Progenitor cell of endocrine pancreas (in vitro differentiated cells): ENCODE measurements at regions not wholly inside any gene's neighbourhood (a gene's known extent, or its start where the extent isn't known, plus 50 kb on each side); places are given as distances from the start of the nearest gene placed in this dataset.

ENCODE experiments used
- DNase-seq: peaks from one replicate; pipeline ENCODE4 v3.0.0; 2021; ENCODE audit warnings: low spot score; ENCODE audit not compliant: unreplicated experiment
- H3K27ac Mint-ChIP-seq: 2 replicates; pipeline ENCODE4 v1.8.0; 2021; ENCODE audit warnings: mild to moderate bottlenecking, moderate library complexity, mixed read lengths
- H3K27me3 Mint-ChIP-seq: 2 replicates; pipeline ENCODE4 v1.8.0; 2021; ENCODE audit warnings: mixed read lengths
- H3K36me3 Mint-ChIP-seq: 2 replicates; pipeline ENCODE4 v1.8.0; 2022; ENCODE audit warnings: mixed read lengths; ENCODE audit not compliant: insufficient read depth
- H3K4me1 Mint-ChIP-seq: 2 replicates; pipeline ENCODE4 v1.8.0; 2021; ENCODE audit warnings: low read depth, mixed read lengths
- H3K4me3 Mint-ChIP-seq: 2 replicates; pipeline ENCODE4 v1.8.0; 2021; ENCODE audit warnings: low read depth, mild to moderate bottlenecking, moderate library complexity, mixed read lengths
- H3K9me3 Mint-ChIP-seq: 2 replicates; pipeline ENCODE4 v1.8.0; 2021; ENCODE audit warnings: low read depth, mixed read lengths
- TF ChIP-seq, protein P1 (sequence below): fragments of 200-600 bp; sonication (generic); IDR thresholded peaks from one replicate; pipeline ENCODE4 v1.5.0; 2021; ENCODE audit warnings: antibody characterized with exemption, mild to moderate bottlenecking; ENCODE audit not compliant: unreplicated experiment

GRCh38 chr2:215699700-215700538, 264.1 kb upstream of the FN1 start:
- peaks cover 10% of the 10 kb centered on the region for H3K4me1 Mint-ChIP-seq
- H3K9me3 Mint-ChIP-seq = peaks cover 12% of the 10 kb centered on the region
- TF ChIP-seq, protein P1, sequence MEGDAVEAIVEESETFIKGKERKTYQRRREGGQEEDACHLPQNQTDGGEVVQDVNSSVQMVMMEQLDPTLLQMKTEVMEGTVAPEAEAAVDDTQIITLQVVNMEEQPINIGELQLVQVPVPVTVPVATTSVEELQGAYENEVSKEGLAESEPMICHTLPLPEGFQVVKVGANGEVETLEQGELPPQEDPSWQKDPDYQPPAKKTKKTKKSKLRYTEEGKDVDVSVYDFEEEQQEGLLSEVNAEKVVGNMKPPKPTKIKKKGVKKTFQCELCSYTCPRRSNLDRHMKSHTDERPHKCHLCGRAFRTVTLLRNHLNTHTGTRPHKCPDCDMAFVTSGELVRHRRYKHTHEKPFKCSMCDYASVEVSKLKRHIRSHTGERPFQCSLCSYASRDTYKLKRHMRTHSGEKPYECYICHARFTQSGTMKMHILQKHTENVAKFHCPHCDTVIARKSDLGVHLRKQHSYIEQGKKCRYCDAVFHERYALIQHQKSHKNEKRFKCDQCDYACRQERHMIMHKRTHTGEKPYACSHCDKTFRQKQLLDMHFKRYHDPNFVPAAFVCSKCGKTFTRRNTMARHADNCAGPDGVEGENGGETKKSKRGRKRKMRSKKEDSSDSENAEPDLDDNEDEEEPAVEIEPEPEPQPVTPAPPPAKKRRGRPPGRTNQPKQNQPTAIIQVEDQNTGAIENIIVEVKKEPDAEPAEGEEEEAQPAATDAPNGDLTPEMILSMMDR = no peak
- no peak overlapping the region for H3K4me3 Mint-ChIP-seq
- no peak for DNase-seq
- no peak overlapping the region for H3K27ac Mint-ChIP-seq
- peaks cover 3% of the 10 kb centered on the region for H3K36me3 Mint-ChIP-seq
- no peaks in the 10 kb centered on the region for H3K27me3 Mint-ChIP-seq

DNA sequence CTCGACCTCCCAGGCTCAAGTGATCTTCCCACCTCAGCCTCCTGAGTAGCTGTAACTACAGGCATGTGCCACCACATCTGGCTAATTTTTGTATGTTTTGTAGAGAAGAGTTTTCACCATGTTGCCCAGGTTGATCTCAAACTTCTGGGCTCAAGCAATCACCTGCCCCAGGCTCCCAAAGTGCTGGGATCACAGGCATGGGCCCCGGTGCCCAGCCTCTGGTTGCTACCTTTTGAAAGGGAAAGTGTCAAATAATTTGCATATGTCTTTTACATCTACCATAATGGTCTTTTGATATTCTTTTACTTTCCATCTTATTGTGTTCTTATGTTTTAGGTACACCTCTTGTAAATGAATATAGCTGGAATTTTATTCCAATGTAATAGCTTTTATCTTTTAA, 263.1 kb upstream of the FN1 start:
- H3K27me3 Mint-ChIP-seq = no peaks in the 10 kb centered on the region
- H3K36me3 Mint-ChIP-seq = peaks cover 3% of the 10 kb centered on the region
- TF ChIP-seq, protein P1 = no peak
- peaks cover 12% of the 10 kb centered on the region for H3K9me3 Mint-ChIP-seq
- no peak overlapping the region for H3K27ac Mint-ChIP-seq
- DNase-seq = no peak
- H3K4me3 Mint-ChIP-seq = no peak overlapping the region
- H3K4me1 Mint-ChIP-seq = peaks cover 11% of the 10 kb centered on the region

DNA sequence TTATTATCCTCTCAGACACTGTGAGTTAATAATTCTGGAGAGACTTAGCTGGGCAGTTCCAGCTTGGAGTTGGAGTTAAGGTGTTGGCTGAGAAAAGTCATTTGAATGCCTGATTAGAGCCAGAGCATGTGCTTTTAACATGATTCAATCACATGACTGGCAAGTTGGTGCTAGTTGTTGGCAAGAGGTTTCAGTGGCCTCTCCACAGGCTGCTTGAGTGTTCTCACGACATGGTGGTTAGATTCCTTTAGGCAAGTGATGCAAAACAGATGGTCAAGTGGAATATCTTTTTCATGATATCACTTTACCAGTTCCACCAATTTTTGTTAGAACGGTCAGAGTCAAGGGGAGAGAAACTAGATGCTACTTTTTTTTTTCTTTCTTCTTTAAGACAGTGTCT, 262.7 kb upstream of the FN1 start:
- no peaks in the 10 kb centered on the region for H3K27me3 Mint-ChIP-seq
- DNase-seq = no peak
- peaks cover 12% of the 10 kb centered on the region for H3K9me3 Mint-ChIP-seq
- H3K36me3 Mint-ChIP-seq = peaks cover 3% of the 10 kb centered on the region
- H3K27ac Mint-ChIP-seq = no peak overlapping the region
- H3K4me3 Mint-ChIP-seq = no peak overlapping the region
- TF ChIP-seq, protein P1 = no peak
- peaks cover 15% of the 10 kb centered on the region for H3K4me1 Mint-ChIP-seq

GRCh38 chr2:215697496-215697895, 261.6 kb upstream of the FN1 start:
- Mint-ChIP-seq H3K27ac (no peak overlapping the region), H3K36me3 (peaks cover 3% of the 10 kb centered on the region), H3K4me3 (no peak overlapping the region), H3K27me3 (no peaks in the 10 kb centered on the region), H3K4me1 (peaks cover 23% of the 10 kb centered on the region), H3K9me3 (peaks cover 12% of the 10 kb centered on the region)
- TF ChIP-seq, protein P1 = no peak
- no peak for DNase-seq

DNA sequence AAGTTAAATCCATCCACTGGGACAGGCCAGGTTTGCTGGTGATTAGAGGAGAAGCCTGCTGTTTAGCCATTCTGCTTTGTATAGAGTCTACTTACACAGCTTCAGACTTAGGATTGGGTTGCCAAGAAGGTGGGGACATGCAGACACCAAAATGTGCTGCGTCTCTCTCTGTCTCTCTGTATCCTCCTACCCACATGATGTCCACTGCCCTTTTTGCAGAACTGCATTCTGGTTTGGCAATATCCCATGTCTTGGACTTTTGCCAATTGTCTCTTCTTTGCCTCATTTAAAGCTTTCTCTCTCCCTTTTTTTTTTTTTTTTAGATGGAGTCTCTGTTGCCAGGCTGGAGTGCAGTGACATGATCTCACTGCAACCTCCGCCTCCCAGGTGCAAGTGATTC, 261.1 kb upstream of the FN1 start:
- Mint-ChIP-seq H3K4me1 (peaks cover 22% of the 10 kb centered on the region), H3K4me3 (no peak overlapping the region), H3K27me3 (no peaks in the 10 kb centered on the region), H3K36me3 (peaks cover 3% of the 10 kb centered on the region), H3K9me3 (peaks cover 12% of the 10 kb centered on the region), H3K27ac (no peak overlapping the region)
- no peak for DNase-seq
- TF ChIP-seq, protein P1 = no peak
